ENCODE measurements at regions not wholly inside any gene's neighbourhood (a gene's known extent, or its start where the extent isn't known, plus 50 kb on each side); places are given as distances from the start of the nearest gene placed in this dataset.

GRCh38 chr11:131052367-131052766, 136.1 kb upstream of the SNX19 start:
- Mint-ChIP-seq H3K27me3 (ENCODE audit: low read depth) (peaks cover 6% of the 10 kb centered on the region), H3K4me1 (peaks cover 28% of the 10 kb centered on the region), H3K36me3 (no peaks in the 10 kb centered on the region), H3K4me3 (no peak overlapping the region), H3K27ac (no peak overlapping the region), H3K9me3 (peaks cover 17% of the 10 kb centered on the region)
- DNase-seq (ENCODE audit: low spot score) (no peak), ATAC-seq (no peak)
- POLR2A ChIA-PET = no interaction called here
- TF ChIP-seq SMAD4 (CRISPR knock-in tag; IDR thresholded peaks at IDR 0.05) (no peak), TCF7 (CRISPR knock-in tag; IDR thresholded peaks at IDR 0.05; ENCODE audit: low read depth) (no peak), OVOL2 (CRISPR knock-in tag; IDR thresholded peaks at IDR 0.05; ENCODE audit: borderline replicate concordance) (no peak), MYBL2 (CRISPR knock-in tag; IDR thresholded peaks at IDR 0.05) (no peak), NFATC4 (CRISPR knock-in tag; IDR thresholded peaks at IDR 0.05) (no peak), NFYB (CRISPR knock-in tag; conservative IDR thresholded peaks at IDR 0.05; ENCODE audit: low read depth) (no peak), ZNF423 (CRISPR knock-in tag; IDR thresholded peaks at IDR 0.05) (no peak), ATF2 (CRISPR knock-in tag; IDR thresholded peaks at IDR 0.05; ENCODE audit: borderline replicate concordance, low read depth) (no peak), ZNF281 (CRISPR knock-in tag; IDR thresholded peaks at IDR 0.05) (no peak)
- CTCF ChIA-PET = interaction anchor here (1.0 to 3.1 kb wide), 2 partner anchors 12 to 14 kb away, joined by 3 to 22 read pairs; no protein-coding TSS in a partner anchor

GRCh38 chr11:131056036-131056435, 139.8 kb upstream of the SNX19 start:
- CTCF ChIA-PET = no interaction called here

More at GRCh38 chr11:131056036-131056435, 139.8 kb upstream of the SNX19 start:
- POLR2A ChIA-PET = no interaction called here
- Mint-ChIP-seq H3K36me3 (no peaks in the 10 kb centered on the region), H3K27me3 (ENCODE audit: low read depth) (peaks cover 6% of the 10 kb centered on the region; the same call in 1 of the 2 replicates), H3K4me3 (no peak overlapping the region), H3K4me1 (peaks cover 18% of the 10 kb centered on the region), H3K27ac (no peak overlapping the region), H3K9me3 (no peaks in the 10 kb centered on the region)
- ATAC-seq = no peak
- no peak for DNase-seq (ENCODE audit: low spot score)
- TF ChIP-seq ZNF532 (CRISPR knock-in tag; IDR thresholded peaks at IDR 0.05; ENCODE audit: borderline replicate concordance) (no peak), SP1 (CRISPR knock-in tag; conservative IDR thresholded peaks at IDR 0.05) (no peak), OVOL2 (CRISPR knock-in tag; IDR thresholded peaks at IDR 0.05; ENCODE audit: borderline replicate concordance) (no peak)
